ENCODE measurements at regions not wholly inside any gene's neighbourhood (a gene's known extent, or its start where the extent isn't known, plus 50 kb on each side); places are given as distances from the start of the nearest gene placed in this dataset.

GRCh38 chr9:79145442-79145841 is 426.3 kb upstream of the TLE4 start:
- Histone ChIP-seq H3K4me3 (no peak overlapping the region), H3K27me3 (no peaks in the 10 kb centered on the region), H3K36me3 (no peaks in the 10 kb centered on the region), H3K27ac (no peak overlapping the region), H3K9me3 (no peaks in the 10 kb centered on the region), H3K4me1 (no peaks in the 10 kb centered on the region)
- 75 to 88% (median 85%) methylated on average over 6 of the region's 6 CpGs for WGBS, 5 donors
- TF ChIP-seq, protein P1, sequence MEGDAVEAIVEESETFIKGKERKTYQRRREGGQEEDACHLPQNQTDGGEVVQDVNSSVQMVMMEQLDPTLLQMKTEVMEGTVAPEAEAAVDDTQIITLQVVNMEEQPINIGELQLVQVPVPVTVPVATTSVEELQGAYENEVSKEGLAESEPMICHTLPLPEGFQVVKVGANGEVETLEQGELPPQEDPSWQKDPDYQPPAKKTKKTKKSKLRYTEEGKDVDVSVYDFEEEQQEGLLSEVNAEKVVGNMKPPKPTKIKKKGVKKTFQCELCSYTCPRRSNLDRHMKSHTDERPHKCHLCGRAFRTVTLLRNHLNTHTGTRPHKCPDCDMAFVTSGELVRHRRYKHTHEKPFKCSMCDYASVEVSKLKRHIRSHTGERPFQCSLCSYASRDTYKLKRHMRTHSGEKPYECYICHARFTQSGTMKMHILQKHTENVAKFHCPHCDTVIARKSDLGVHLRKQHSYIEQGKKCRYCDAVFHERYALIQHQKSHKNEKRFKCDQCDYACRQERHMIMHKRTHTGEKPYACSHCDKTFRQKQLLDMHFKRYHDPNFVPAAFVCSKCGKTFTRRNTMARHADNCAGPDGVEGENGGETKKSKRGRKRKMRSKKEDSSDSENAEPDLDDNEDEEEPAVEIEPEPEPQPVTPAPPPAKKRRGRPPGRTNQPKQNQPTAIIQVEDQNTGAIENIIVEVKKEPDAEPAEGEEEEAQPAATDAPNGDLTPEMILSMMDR (IDR thresholded peaks at IDR 0.05) = no peak
- TF ChIP-seq POLR2AphosphoS5 (IDR thresholded peaks at IDR 0.05) (no peak), EP300 (IDR thresholded peaks at IDR 0.05) (no peak), POLR2A (IDR thresholded peaks at IDR 0.05) (no peak)
- DNase-seq = no peak
- intact Hi-C loops (cut with DNase I; ENCODE audit: low total_unique reads) = no loop called here

DNA sequence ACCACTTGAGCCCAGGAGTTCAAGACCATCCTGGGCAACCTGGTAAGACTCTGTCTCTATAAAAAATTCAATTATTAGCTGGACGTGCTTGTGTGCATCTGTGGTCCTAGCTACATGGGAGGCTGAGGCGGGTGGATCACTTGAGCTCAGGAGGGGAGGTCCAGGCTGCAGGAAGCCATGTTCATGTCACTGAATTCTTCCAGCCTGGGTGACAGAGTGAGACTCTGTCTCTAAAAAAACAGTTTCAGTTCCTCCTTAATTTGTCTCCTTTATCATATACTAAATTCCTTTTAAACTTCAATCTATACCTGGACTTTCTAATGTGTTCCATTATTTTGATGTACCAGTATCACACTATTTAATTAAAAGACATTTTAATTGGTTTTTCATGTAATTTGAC is 422.2 kb upstream of the TLE4 start:
- no peak overlapping the region for H3K27ac ChIP-seq
- H3K9me3 ChIP-seq = no peaks in the 10 kb centered on the region
- 87 to 93% (median 91%) methylated on average over 2 of the region's 2 CpGs for WGBS, 5 donors
- no peaks in the 10 kb centered on the region for H3K4me1 ChIP-seq
- no peaks in the 10 kb centered on the region for H3K27me3 ChIP-seq
- TF ChIP-seq EP300 (IDR thresholded peaks at IDR 0.05) (no peak), POLR2A (IDR thresholded peaks at IDR 0.05) (no peak), POLR2AphosphoS5 (IDR thresholded peaks at IDR 0.05) (no peak)
- TF ChIP-seq, protein P1 (IDR thresholded peaks at IDR 0.05) = no peak
- intact Hi-C loops (cut with DNase I; ENCODE audit: low total_unique reads) = no loop called here
- H3K4me3 ChIP-seq = no peak overlapping the region
- no peak for DNase-seq
- H3K36me3 ChIP-seq = no peaks in the 10 kb centered on the region

GRCh38 chr9:79151791-79152190 is 420.0 kb upstream of the TLE4 start:
- Histone ChIP-seq H3K36me3 (no peaks in the 10 kb centered on the region), H3K4me3 (no peak overlapping the region), H3K4me1 (no peaks in the 10 kb centered on the region), H3K9me3 (no peaks in the 10 kb centered on the region), H3K27ac (no peak overlapping the region), H3K27me3 (no peaks in the 10 kb centered on the region)
- intact Hi-C loops (cut with DNase I; ENCODE audit: low total_unique reads) = no loop called here
- no peak for DNase-seq
- no peak for TF ChIP-seq POLR2A (IDR thresholded peaks at IDR 0.05)
- no peak for TF ChIP-seq EP300 (IDR thresholded peaks at IDR 0.05)
- no peak for TF ChIP-seq POLR2AphosphoS5 (IDR thresholded peaks at IDR 0.05)
- TF ChIP-seq, protein P1 (IDR thresholded peaks at IDR 0.05) = no peak
- WGBS, 5 donors = 78 to 99% (median 86%) methylated on average over 3 of the region's 3 CpGs

- TF ChIP-seq EP300 (IDR thresholded peaks at IDR 0.05) (no peak), POLR2A (IDR thresholded peaks at IDR 0.05) (no peak), POLR2AphosphoS5 (IDR thresholded peaks at IDR 0.05) (no peak)
- TF ChIP-seq, protein P1 (IDR thresholded peaks at IDR 0.05) = no peak
- DNase-seq = no peak
- intact Hi-C loops (cut with DNase I; ENCODE audit: low total_unique reads) = no loop called here
- Histone ChIP-seq H3K4me1 (no peaks in the 10 kb centered on the region), H3K4me3 (no peak overlapping the region), H3K27ac (no peak overlapping the region), H3K27me3 (no peaks in the 10 kb centered on the region), H3K36me3 (no peaks in the 10 kb centered on the region), H3K9me3 (no peaks in the 10 kb centered on the region)
- WGBS, 5 donors = 44 to 89% (median 79%) methylated on average over 2 of the region's 2 CpGs
Measured at GRCh38 chr9:79152306-79152705, 419.5 kb upstream of the TLE4 start.

All from stomach (tissue), 8 donors.